H1 (cell line): ENCODE measurements at regions not wholly inside any gene's neighbourhood (a gene's known extent, or its start where the extent isn't known, plus 50 kb on each side); places are given as distances from the start of the nearest gene placed in this dataset.

Source experiments
- CBX8 ChIP-seq: fragments of 300-800, 300-1000 bp; sonication (generic); IDR thresholded peaks from 2 replicates; pipeline ENCODE4 v1.7.1; 2016; ENCODE audit warnings: low read depth, low read length, borderline replicate concordance
- CEBPB ChIP-seq: IDR thresholded peaks from 2 replicates; pipeline ENCODE4 v1.6.1; 2012; ENCODE audit warnings: low read depth, low read length
- CHD7 ChIP-seq: fragments of 300-600 bp; sonication (generic); IDR thresholded peaks from 2 replicates; pipeline ENCODE4 v1.7.1; 2012; ENCODE audit warnings: low read length, moderate library complexity, mild to moderate bottlenecking, inconsistent platforms; ENCODE audit not compliant: insufficient replicate concordance
- CREB1 ChIP-seq: IDR thresholded peaks from 2 replicates; pipeline ENCODE4 v1.6.1; 2012; ENCODE audit warnings: inconsistent platforms
- HDAC2 ChIP-seq, 2 experiments: fragments of 300-600 bp in 1 of 2; sonication (generic) in 1 of 2; IDR thresholded peaks; 2 replicates each; pipeline ENCODE4 v1.6.1; 2011 to 2012; ENCODE audit warnings: low read depth in 2 of 2, low read length in 2 of 2, mild to moderate bottlenecking in 2 of 2, moderate library complexity in 2 of 2, borderline replicate concordance in 1 of 2, inconsistent platforms in 1 of 2
- KDM5A ChIP-seq: fragments of 200-600 bp; IDR thresholded peaks from 2 replicates; pipeline ENCODE4 v1.7.1; 2012; ENCODE audit warnings: mild to moderate bottlenecking, low read length, inconsistent platforms, mixed read lengths
- RAD21 ChIP-seq, 2 experiments: IDR thresholded peaks in 1 of 2; conservative IDR thresholded peaks in 1 of 2; 2 replicates each; pipeline ENCODE4 v1.6.1; 2011; ENCODE audit warnings: low read depth in 2 of 2, low read length in 2 of 2, improper control_type of control experiment in 1 of 2, inconsistent platforms in 1 of 2, mild to moderate bottlenecking in 1 of 2, moderate library complexity in 1 of 2
- RFX5 ChIP-seq: IDR thresholded peaks from 2 replicates; pipeline ENCODE4 v1.6.1; 2011; ENCODE audit warnings: low read depth, low read length, improper control_type of control experiment, borderline replicate concordance
- RXRA ChIP-seq: IDR thresholded peaks from 2 replicates; pipeline ENCODE4 v1.6.1; 2011; ENCODE audit warnings: low read depth, mild to moderate bottlenecking, low read length, moderate library complexity; ENCODE audit not compliant: insufficient read depth
- SIX5 ChIP-seq: IDR thresholded peaks from 2 replicates; pipeline ENCODE4 v1.6.1; 2011; ENCODE audit warnings: mild to moderate bottlenecking, low read depth, low read length
- SP1 ChIP-seq: IDR thresholded peaks from 2 replicates; pipeline ENCODE4 v1.6.1; 2011; ENCODE audit warnings: low read depth, low read length
- SRF ChIP-seq: IDR thresholded peaks from 2 replicates; pipeline ENCODE4 v1.6.1; 2011; ENCODE audit warnings: mild to moderate bottlenecking, low read depth, low read length, moderate library complexity
- TAF1 ChIP-seq: IDR thresholded peaks from 2 replicates; pipeline ENCODE4 v1.6.1; 2011; ENCODE audit warnings: mild to moderate bottlenecking, low read depth, low read length

GRCh38 chr1:187655104-187655503 lies 826.4 kb downstream of the PLA2G4A start (continued):
- TF ChIP-seq CHD7 (no peak), TAF1 (no peak), SRF (no peak), KDM5A (no peak), CREB1 (no peak), RFX5 (no peak), CBX8 (no peak), RXRA (no peak), SIX5 (no peak), RAD21 (IDR thresholded peaks at IDR 0.05 in 1 of 2, conservative IDR thresholded peaks at IDR 0.05 in 1 of 2; ENCODE audit: low read depth in 2 of 2, low read length in 2 of 2) (no peak), SP1 (no peak), HDAC2 (IDR thresholded peaks at IDR 0.05; ENCODE audit: borderline replicate concordance in 1 of 2, low read depth in 2 of 2, low read length in 2 of 2) (no peak), CEBPB (no peak)
